WI38 (cell line): ENCODE measurements at regions not wholly inside any gene's neighbourhood (a gene's known extent, or its start where the extent isn't known, plus 50 kb on each side); places are given as distances from the start of the nearest gene placed in this dataset.

Experiments used
- H3K4me3 ChIP-seq: 2 replicates; pipeline ENCODE4 v1.5.1; 2011; ENCODE audit warnings: low read depth, mild to moderate bottlenecking, control low read depth, low read length
- TF ChIP-seq, protein P1 (sequence below): IDR thresholded peaks from 2 replicates; pipeline ENCODE4 v1.5.1; 2012; ENCODE audit warnings: low read depth, mild to moderate bottlenecking, control low read depth, low read length

DNA sequence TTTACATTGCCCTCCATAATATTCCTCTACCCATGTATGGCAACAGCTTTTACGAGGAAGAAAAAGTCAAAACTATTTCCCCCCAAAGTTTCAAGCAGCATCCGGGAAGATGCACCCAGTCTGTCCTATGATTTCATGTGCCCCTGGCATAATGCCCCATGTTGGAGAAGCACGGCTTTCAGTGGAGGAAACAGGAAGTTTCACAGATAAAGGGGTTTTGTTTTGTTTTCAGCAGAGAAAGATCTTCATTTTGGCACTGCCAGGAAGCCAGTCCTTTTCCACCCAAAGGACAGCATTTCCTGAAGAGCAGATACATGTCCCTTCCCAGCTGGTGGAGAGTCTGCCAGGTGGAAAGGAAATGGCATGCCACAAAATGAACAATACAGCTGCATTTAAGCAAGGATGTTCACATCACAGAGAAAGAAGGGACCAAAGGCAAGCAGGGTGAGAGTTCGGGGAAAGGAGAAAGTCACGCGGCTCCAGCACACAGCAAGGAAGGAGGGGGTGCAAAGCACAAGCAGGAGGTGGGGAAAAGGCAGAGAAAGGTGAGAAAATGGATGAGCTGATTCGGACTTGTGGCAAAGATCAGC lies 95.3 kb upstream of the HIVEP3 start:
- H3K4me3 ChIP-seq, result no peak overlapping the region
- TF ChIP-seq, protein P1, sequence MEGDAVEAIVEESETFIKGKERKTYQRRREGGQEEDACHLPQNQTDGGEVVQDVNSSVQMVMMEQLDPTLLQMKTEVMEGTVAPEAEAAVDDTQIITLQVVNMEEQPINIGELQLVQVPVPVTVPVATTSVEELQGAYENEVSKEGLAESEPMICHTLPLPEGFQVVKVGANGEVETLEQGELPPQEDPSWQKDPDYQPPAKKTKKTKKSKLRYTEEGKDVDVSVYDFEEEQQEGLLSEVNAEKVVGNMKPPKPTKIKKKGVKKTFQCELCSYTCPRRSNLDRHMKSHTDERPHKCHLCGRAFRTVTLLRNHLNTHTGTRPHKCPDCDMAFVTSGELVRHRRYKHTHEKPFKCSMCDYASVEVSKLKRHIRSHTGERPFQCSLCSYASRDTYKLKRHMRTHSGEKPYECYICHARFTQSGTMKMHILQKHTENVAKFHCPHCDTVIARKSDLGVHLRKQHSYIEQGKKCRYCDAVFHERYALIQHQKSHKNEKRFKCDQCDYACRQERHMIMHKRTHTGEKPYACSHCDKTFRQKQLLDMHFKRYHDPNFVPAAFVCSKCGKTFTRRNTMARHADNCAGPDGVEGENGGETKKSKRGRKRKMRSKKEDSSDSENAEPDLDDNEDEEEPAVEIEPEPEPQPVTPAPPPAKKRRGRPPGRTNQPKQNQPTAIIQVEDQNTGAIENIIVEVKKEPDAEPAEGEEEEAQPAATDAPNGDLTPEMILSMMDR, result no peak

DNA sequence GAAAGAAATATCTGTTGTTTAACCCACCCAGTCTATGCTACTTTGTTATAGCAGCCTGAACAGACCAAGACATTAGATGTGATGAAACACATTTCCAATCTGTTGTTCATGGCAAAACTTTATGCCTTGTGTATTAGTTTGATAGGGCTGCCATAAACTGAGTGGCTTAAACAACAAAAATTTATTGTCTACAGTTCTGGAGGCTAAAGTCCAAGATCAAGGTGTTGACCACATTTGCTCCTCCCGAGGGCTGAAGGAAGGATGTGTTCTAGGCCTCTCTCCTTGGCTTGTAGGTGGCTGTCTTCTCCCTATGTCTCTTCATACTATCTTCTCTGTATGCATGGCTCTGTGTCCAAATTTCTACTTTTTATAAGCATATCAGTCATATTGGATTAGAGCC lies 94.1 kb upstream of the HIVEP3 start:
- TF ChIP-seq, protein P1, result no peak
- no peak overlapping the region for H3K4me3 ChIP-seq

DNA sequence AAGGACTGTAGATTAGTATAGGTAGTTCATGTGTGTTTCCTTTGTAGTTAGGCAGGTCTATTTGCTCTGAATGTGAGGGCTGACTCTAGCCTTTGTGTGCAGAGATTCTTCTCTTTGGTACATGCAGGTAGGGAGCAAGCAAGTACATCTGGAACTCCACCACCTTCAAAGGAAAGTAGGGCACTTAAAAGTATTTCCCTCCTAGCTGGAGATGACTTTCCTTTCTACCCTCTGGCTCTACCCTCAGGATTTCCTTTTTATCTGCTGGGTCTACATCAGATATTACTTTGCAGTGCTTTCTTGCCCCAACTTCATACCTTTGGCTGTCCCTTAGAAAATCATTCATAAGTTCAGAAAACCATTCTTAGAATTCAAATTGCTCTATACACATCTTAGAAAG lies 91.7 kb upstream of the HIVEP3 start:
- no peak overlapping the region for H3K4me3 ChIP-seq
- TF ChIP-seq, protein P1, result no peak

DNA sequence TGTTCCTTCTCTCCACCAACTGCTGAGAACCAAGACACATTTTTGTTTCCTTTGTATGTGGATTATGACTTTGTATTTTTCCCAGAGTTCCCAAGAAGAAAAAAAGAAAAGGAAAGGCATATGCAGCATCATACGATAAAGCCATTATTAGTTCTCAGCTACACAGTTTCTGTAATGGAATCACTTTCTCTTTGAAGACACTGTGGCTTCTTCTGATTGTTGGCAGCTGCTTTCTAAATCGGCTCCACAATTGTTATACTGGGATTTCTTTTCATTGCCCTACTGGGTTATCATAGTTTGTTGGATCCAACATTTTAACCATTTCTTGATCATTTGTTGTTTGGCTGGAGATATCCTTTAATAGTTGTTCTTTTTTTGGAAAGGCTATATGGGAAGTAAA lies 89.5 kb upstream of the HIVEP3 start:
- TF ChIP-seq, protein P1, result no peak
- no peak overlapping the region for H3K4me3 ChIP-seq

DNA sequence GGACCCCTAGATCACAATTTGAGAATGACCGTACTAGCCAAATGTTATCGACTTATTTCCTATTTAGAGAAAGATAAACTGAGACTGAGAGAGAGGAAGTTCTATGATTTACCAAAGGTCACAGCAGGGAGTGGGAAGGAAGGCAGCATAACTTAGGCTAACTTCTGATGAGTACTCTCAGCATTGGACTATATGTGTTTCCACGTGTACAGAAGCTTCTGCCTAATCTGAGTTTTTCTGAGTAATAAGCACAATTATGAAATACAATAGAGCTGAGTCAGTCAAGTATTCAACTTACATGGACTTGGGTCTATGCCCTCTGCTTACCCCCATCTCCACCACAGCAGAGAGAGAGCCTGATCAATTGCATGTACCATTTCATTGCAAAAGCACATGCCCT lies 88.1 kb upstream of the HIVEP3 start:
- TF ChIP-seq, protein P1, result no peak
- no peak overlapping the region for H3K4me3 ChIP-seq

DNA sequence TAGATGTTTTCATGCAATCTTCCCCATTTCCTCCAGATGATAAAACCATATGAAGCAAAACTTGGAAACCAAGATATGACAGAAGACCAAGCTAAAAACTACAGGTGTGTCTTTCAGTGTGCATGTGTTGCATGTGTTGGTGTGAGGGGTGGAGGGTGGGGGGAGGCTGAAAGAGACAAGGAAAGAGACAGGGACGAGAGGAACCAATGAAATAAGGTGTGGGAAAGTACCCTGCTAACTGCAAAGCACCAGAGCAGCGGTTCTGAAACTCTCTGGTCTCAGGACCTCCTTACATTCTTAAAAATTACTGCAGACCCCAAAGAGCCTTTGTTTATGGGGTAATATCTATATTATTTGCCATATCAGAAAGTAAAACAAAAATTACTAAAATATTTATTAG lies 87.4 kb upstream of the HIVEP3 start:
- H3K4me3 ChIP-seq, result no peak overlapping the region
- TF ChIP-seq, protein P1, result no peak

DNA sequence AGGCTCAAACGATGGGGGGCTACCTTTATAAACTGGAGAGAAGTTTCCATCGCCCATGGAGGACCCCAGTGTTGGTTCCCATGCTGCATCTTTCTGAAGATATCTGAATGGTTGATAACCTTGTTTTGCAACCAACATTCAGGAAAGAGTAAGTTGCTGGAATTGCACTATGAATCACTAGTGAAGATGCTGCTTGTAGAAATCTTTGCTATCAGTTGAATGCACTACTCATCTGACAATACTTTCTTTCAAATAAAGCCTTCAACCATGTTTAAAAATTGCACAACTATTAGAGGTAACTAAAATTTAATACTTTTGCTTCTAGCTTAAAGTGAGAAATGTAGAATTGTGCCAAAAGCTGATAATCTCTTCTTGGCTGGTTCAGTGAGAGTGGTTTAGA lies 86.8 kb upstream of the HIVEP3 start:
- H3K4me3 ChIP-seq, result no peak overlapping the region
- TF ChIP-seq, protein P1, result no peak
